HL-60/S4 (cell line): ENCODE measurements at regions not wholly inside any gene's neighbourhood (a gene's known extent, or its start where the extent isn't known, plus 50 kb on each side); places are given as distances from the start of the nearest gene placed in this dataset.

ENCODE experiments used
- in situ Hi-C: fragments of 300-500 bp; cut with MboI; formaldehyde crosslinking; loops from 2 replicates; pipeline ENCODE4 v1.14.3; 2022; ENCODE audit warnings: low sequenced_read_pairs

GRCh38 chr2:228722311-228722710 lies 540.8 kb upstream of the SPHKAP start:
- in situ Hi-C loops, result no loop called here

- in situ Hi-C loops, result no loop called here
These were observed 539.4 kb upstream of the SPHKAP start for GRCh38 chr2:228720895-228721294.

GRCh38 chr2:228709788-228710371 lies 528.4 kb upstream of the SPHKAP start:
- in situ Hi-C loops, result no loop called here

GRCh38 chr2:228707846-228708245 lies 526.4 kb upstream of the SPHKAP start:
- in situ Hi-C loops, result no loop called here

- in situ Hi-C loops, result no loop called here
These were observed 523.8 kb upstream of the SPHKAP start for GRCh38 chr2:228705318-228705717.

- in situ Hi-C loops, result no loop called here
These were observed 521.7 kb upstream of the SPHKAP start for GRCh38 chr2:228703152-228703551.

- in situ Hi-C loops, result no loop called here
These were observed 520.0 kb upstream of the SPHKAP start for GRCh38 chr2:228701506-228701905.

- in situ Hi-C loops, result no loop called here
These were observed 519.2 kb upstream of the SPHKAP start for GRCh38 chr2:228700638-228701037.

- in situ Hi-C loops, result no loop called here
These were observed 518.4 kb upstream of the SPHKAP start for GRCh38 chr2:228699888-228700287.

GRCh38 chr2:228699400-228699799 lies 517.9 kb upstream of the SPHKAP start:
- in situ Hi-C loops, result no loop called here

GRCh38 chr2:228698963-228699362 lies 517.5 kb upstream of the SPHKAP start:
- in situ Hi-C loops, result no loop called here

GRCh38 chr2:228697456-228697855 lies 516.0 kb upstream of the SPHKAP start:
- in situ Hi-C loops, result no loop called here

GRCh38 chr2:228690681-228691080 lies 509.2 kb upstream of the SPHKAP start:
- in situ Hi-C loops, result no loop called here

- in situ Hi-C loops, result no loop called here
These were observed 507.6 kb upstream of the SPHKAP start for GRCh38 chr2:228689053-228689452.

GRCh38 chr2:228688007-228688645 lies 506.6 kb upstream of the SPHKAP start:
- in situ Hi-C loops, result no loop called here

- in situ Hi-C loops, result no loop called here
These were observed 500.5 kb upstream of the SPHKAP start for GRCh38 chr2:228681979-228682378.

- in situ Hi-C loops, result no loop called here
These were observed 499.9 kb upstream of the SPHKAP start for GRCh38 chr2:228681426-228681825.

GRCh38 chr2:228678110-228678509 lies 496.6 kb upstream of the SPHKAP start:
- in situ Hi-C loops, result no loop called here

- in situ Hi-C loops, result no loop called here
These were observed 494.2 kb upstream of the SPHKAP start for GRCh38 chr2:228675646-228676045.

- in situ Hi-C loops, result no loop called here
These were observed 493.6 kb upstream of the SPHKAP start for GRCh38 chr2:228675091-228675490.

- in situ Hi-C loops, result no loop called here
These were observed 492.5 kb upstream of the SPHKAP start for GRCh38 chr2:228673876-228674554.

GRCh38 chr2:228669690-228670089 lies 488.2 kb upstream of the SPHKAP start:
- in situ Hi-C loops, result no loop called here
